Glomerular endothelial cell (primary cell): ENCODE measurements at regions not wholly inside any gene's neighbourhood (a gene's known extent, or its start where the extent isn't known, plus 50 kb on each side); places are given as distances from the start of the nearest gene placed in this dataset.
"Not testable (repeated sequence)": the region's sequence is repeated elsewhere in the genome, so short reads cannot be mapped to it uniquely, and the experiment has no call there.

Experiments
- DNase-seq: peaks from one replicate; pipeline ENCODE4 v3.0.0-alpha.2; 2011; ENCODE audit warnings: low read depth, low spot score; ENCODE audit errors: extremely low read depth

DNA sequence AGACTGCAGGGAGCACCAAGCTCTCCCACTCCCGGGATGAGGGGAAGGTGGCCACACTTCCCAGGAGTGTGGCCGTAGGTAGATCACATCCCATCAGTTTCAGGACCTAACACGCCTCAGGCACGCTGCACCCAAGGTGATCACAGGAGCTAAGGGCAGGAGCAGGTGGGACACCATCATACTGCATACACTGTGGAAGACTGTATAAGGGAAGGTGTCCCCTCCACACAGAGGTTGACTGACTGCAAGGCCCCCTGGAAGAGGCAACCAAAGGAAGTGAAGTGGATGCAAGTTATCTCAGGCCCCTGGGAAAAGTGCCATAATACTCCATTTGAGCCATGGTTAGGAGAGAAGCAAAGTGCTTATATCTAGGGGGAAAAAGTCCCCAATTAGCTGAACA lies 351.9 kb upstream of the SMIM21 start:
- DNase-seq = no peak

DNA sequence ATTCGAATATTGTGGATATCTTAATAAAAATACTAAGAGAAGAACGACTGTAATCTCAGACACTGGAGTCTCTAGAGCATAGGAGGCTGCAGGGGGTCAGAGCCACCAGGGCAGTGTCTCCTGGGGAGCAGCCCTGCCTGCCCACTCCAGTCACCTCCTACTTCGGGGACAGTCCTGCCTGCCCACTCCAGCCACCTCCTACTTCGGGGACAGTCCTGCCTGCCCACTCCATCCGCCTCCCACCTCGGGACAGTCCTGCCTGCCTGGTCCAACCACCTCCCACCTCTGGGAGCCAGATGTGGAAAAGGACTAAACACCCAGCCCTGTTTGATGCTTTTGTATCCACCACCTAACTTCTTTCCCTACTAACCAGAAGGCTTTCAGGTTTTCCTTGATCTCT lies 350.1 kb upstream of the SMIM21 start:
- no peak for DNase-seq

DNA sequence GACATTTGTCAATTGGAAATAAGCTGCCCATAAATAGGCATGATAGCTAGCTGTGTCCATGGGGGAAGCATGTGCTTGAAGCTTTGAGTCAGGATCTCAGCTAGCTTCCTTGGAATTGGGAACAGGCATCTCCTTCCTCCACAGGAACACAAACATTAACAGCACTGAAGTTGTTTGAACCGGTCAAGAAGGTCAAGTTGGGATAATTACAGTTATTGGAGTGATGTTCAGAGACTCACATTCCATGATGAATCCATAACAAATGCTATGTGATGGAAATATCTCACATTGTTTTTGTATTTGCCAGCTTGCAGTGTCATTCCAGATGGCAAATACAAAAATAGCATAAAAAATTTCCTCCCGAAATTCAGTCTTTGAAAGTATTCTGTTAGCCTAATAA lies 347.6 kb upstream of the SMIM21 start:
- DNase-seq = no peak

DNA sequence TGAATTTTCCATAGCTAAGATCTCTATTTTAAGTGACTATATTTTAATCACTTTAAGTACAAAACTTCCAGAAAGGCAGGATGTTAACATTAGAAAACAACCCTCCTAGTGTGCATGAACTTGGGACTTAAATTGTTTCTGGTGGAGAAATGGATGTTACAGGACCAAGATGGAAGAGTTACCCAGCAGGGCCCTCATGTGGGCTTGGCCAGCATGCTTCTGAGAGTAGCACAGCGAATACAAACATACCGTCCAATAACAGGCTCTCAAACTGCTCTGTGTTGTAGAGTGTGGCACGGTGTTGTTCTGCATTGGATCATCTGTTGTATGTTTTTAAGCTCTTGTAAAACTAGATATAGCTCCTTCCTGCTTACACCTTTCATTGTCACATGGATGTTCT lies 346.1 kb upstream of the SMIM21 start:
- no peak for DNase-seq

DNA sequence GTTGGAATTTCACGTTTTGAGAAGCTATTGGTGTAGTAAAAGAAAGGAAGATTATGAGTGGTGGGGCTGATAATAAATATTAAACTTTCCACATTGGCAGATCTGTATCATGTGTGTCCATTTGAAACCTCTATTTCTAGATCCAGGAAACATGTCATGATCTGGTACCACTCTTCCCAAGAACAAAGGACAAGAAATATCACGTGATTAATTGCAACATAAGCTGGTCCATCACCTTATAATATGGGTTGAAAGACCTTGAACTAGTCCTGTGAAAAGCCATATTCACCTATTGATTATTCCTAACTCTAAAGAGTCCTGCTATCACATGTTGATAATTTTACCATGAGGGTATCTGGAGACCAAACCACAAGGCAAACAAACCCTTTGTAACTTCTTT lies 335.3 kb upstream of the SMIM21 start:
- DNase-seq = no peak

DNA sequence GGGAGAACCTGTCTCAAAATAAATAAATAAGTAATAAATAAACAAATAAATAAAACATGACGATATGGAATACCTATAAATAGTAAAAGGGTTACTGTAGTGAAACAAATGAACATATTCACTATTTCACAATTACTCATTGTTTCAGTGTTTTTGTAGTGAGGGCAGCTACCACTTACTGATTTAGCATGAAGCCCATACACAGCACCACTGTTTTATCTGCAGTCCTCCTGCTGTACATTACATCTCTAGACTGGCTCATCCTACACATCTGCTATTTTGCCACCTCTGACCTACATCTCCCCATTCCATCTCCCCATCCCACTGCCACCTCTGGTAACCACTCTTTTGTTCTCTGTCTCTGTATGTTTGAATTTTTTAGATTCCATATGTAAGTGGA lies 332.7 kb upstream of the SMIM21 start:
- DNase-seq = no peak

DNA sequence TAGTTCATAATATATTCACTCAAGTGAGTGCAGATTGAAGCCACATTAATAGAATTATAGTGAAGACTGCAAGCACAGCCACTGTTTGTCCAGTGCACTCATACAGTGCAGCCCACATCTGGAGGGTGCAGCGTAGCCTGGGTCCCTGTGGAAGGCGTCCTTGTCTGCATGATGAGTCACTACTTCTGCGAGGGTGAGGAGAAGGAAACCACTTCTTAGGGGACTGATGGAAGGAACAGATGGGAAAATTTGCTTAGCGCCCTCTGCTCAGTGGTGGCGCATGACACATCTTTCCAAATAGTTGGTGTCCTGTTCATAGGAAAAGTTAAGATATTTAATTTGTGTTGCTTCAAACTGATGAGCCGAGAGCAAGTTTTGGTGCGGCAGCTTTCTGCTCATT lies 330.4 kb upstream of the SMIM21 start:
- no peak for DNase-seq

DNA sequence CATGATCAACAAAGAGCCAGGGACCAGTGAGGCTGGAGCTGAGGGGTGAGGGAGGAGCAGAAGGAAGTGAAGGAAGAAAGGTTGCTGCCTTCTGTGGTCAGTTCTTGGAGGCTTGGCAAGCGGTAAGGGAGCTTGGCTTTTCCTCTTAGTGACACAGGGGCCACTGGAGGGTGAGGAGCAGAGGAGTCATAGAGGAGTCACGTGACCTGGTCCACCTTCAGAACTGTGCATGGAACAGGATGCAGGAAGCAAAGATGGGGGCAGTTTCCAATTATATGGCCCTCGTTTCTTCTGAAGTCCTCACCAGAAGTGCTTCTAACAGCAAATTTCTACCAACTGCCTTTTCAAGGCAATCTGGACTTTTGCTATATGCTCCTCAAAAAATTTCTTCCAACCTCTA lies 326.9 kb upstream of the SMIM21 start:
- DNase-seq = no peak

DNA sequence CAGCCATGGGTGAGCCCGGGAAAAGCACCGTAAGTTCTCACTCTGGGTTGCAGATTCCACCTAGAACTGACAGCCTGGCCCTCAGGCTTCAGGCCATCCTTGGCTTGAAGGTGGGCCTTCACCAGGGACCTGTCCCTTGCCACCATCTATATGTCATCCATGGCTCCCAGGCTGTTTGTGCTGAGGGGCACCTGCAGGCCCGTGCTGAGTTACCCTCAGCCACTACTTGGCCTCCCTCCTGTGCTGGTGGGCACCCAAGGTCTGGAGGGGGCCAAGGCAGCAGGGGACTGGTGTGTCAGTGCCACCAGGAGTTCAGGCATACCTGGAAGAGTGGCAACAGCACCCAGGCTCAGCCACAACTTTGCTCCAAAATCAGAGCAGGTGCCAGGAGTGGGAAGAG lies 326.2 kb upstream of the SMIM21 start:
- no peak for DNase-seq

DNA sequence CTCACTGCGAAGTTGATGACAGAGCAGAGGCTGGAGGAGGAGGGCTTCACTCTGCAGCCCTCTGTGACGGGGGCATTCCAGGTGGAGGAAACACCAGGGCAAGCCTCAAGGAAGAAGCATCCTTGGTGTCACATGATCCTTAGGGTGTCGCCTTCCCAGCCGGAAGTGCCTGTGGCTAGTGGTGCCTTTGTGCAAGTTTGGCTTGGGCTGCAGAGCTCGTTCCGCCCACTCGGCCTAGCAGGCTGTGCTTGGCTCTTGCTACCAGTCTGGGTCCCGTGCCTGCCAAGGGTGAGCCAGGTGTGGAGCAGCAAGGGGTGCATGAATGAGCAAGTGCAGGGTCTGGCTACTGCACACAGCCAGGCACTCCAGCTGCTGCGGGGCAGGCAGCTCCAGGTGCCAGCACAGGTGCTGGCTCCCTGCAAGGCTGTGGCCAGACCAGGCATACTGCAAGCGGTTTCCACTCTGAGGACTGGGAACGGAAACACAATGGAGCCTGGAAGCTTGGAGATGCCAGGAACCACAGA lies 325.3 kb upstream of the SMIM21 start:
- no peak for DNase-seq

DNA sequence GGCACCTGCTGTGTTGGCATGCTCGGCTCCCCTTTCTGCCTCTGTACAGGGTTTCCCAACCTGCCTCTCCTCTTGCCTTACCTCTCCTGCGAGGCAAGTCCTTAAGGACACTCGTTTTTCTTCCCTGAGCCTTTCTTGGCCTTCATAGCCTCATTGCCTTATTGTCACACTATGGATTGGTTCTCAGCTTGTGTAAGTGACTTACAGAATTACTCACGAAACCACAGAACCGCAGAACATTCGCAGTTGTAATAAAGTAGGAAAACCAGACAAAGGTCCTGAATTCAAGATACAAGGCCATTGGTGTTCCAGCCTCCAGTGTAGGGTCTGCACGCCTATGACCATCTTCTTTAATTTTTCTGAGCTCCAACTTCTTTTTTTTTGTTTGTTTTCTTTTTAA lies 317.6 kb upstream of the SMIM21 start:
- DNase-seq = no peak

DNA sequence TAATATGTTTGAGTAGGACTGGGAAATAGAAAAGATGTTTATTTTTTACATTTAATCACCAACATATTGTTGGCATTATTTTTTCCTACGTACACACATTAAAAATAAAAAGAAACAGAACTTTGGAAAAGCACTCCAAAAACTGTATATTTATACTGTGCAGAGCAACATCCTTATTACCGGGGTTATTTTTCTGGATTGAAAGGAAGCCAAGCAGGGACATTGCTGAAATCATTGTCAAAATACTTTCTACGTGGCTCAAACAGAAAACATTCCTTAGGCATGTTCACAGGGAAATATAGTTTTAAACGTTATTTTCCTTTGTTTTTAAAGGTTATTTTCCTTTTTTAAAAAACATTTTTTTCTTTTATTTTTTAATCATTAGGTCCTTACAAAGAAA lies 315.0 kb upstream of the SMIM21 start:
- no peak for DNase-seq

DNA sequence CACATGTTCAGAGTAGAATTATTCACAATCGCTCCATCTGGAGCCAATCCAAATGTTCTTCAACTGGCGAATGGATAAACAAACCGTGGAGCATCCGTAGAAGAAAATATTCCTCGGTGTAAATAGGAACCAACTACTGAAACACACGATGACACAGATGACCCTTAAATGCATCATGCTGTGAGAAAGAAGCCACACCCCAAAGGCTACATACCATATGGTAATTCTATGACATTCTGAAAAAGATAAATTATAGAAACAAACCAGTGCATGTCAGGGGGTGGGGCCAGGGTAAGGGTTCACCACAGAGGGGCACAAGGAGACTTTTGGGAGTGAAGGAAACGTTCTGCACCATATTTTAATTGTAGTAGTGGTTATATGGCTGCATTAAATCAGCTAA lies 312.2 kb upstream of the SMIM21 start:
- DNase-seq = no peak

DNA sequence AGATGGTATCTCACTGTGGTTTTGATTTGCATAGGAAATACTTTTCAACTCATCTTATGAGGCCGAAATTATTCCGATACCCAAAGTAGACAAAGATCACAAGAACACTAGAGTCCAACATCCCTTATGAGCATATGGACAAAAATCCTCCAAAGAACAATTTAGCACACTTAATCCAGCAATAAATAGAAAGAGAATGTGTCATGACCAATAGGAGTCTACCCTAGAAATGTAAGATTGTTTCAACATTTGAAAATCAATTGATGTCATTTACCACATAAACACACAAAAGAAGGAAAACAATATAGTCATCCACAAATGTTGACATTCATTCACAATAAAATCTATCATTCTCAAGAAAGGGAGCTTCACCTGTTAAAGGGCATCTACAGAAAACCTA lies 307.8 kb upstream of the SMIM21 start:
- no peak for DNase-seq

DNA sequence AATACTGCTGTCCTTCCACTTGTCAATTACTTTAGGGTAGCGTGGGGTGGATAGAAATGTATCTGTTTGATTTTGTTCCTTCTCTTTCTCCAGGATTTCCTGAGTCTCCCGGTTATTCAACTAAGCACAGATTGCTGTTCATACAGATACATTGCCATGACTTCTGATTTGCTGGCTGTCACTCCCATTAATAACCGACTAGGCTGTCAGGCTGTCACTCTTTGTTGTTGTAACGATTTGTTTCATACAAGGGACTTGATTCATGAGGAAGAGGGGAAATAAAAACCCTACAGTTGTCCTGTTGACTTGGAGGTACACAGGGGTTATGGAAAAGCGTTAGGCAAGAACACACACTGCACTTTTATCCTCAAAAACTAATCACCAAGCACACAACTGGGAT lies 302.7 kb upstream of the SMIM21 start:
- DNase-seq = no peak

DNA sequence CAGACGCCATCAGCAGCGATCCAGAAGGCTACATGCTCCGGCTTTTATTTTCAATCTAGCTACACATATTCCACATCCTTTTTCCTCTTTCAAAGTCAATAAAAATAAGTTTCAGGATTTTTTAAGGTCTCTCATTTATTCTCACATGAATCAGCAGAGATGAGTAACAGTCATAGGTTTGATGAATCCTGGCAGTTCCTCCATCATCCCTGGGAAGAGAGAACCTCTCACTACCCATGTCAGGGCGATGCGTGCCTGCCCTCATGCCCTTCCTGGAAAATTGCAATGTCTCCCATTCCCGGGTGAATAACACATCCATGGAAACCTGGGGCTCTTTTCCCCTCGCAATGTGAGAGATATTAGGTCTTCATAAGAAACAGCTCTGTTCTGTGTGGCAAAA lies 301.1 kb upstream of the SMIM21 start:
- DNase-seq = no peak

DNA sequence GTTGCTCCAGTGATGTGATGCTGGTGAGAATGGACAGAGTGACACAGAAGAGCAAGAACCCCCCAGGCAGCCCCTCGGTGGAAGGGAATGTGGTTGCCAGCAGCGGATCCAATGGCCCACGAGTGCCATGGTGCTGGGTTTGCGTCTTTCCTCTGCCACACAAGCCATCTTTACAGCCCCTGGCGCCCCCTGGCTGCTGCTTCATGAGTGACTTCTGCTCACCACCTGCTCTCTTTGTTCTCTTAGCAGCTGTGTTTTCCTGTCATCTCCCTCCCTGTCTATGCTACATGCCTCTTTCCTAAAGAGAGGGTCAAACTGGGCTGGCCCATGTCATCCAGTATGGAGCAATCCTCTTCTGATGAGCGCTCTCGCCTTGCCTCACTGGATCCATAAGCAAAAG lies 300.0 kb upstream of the SMIM21 start:
- DNase-seq = no peak

DNA sequence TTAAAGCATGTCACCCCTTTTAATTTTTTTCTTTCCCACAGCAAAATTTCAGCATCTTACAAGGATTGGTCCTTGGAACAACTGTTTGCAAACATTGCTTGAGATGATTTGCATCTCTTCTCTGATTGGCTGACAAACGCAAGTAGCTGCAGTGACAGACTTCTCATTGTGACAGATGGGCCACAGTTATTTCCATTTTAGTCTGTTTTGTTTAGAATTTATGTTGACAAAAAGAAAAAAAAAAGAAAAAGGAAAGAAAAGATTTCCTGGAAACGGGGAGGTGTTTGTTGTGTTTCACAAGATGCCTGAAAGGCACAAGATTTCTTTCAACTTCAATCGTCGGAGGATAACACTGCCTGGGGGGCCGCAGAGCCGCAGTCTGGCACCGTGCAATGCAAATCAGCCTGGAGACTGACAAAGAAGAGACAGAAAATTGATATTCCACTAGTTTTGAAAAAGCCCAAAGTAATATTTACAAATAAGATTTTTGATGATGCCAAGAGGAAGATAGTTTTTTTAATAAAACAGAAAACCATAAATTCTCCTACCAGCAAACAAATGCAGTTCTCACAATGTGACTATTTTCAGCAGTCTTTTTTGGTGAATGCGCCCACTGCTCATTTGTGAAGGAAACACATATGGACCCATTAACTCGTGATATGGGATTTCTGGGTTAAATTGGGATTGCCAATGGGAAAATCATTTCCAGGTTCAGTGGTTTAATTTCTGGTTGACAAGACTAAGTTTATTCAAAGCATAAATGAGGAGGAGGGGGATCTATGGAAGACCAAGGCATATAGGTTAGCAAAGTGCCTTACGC lies 296.2 kb upstream of the SMIM21 start:
- no peak for DNase-seq

DNA sequence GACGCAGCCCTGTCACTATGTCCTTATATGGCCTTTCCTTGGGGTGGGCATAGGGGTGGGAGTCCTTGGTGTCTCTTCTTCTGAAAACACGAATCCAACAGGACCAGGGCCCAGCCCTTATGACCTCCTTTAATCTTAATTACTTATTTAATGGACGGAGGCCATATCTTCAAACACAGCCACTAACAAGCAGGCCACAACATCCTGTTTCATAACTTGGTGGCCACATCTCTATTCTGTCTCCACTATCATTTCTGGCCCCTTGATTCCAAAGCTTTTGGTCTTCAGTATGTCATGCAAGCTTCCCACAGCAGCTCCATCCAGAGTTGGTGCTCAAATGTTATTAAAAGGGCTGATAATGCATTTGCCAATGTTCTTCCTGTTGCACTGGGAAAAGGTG lies 287.3 kb upstream of the SMIM21 start:
- no peak for DNase-seq

DNA sequence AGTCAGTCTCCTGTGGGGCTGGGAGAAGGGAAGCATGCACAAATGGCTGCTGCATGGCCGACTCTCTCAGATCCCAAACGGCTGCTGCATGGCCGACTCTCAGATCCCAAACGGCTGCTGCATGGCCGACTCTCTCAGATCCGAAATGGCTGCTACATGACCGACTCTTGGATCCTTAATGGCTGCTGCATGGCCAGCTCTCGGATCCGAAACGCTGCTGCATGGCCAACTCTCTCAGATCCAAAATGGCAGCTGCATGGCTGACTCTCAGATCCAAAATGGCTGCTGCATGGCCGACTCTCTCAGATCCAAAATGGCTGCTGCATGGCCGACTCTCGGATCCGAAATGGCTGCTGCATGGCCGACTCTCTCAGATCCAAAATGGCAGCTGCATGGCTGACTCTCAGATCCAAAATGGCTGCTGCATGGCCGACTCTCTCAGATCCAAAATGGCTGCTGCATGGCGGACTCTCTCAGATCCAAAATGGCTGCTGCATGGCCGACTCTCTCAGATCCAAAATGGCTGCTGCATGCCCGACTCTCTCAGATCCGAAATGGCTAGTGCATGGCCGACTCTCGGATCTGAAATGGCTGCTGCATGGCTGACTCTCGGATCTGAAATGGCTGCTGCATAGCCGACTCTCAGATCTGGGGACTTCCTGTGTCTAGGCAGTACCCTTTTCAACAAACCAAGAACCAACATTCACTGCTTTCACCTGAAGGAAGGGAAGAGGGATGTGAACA lies 284.8 kb upstream of the SMIM21 start:
- not testable (repeated sequence) for DNase-seq

DNA sequence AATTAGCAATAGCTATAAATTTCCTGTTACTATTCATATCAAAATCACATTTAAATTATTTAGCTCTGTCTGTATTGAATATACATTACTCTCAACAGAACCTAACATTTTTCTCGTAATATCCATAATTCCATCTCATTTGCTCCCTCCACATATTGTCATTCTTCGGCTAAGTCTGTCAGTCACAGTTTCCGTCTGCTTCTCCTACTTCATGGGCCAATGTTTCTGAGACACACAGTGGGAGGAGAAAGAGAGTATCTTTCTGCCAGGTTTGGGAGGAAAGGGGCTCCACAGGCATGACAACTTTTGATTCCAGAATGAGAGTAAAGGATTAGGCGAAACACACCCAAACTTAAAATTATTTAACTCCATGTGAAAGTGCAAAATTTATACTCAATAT lies 273.1 kb upstream of the SMIM21 start:
- no peak for DNase-seq

DNA sequence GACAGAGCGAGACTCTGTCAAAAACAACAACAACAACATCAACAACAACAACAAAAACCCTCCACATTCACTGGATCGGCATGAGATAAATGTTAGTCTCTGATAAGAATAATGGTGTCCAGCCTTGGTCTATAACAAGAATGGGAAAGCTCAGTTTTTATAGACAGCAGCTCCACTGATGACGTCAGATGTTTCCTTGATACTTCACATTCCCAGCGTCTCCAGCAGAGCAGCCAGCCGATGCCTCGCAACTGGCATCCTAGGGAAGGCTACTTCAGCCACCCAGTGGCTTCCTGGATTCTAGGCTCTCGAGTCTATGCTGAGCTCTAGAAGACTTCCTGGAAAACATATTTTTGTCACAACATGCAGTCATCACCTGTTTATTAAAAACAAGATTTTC lies 271.4 kb upstream of the SMIM21 start:
- DNase-seq = no peak
